NCI-H1417 treated with DMSO at 0.1 percent for 48 hours (cell line): ENCODE measurements at regions not wholly inside any gene's neighbourhood (a gene's known extent, or its start where the extent isn't known, plus 50 kb on each side); places are given as distances from the start of the nearest gene placed in this dataset.

ENCODE experiments used
- DNase-seq: peaks from one replicate; lab custom pipeline; 2025; lab: John Stamatoyannopoulos, UW

DNA sequence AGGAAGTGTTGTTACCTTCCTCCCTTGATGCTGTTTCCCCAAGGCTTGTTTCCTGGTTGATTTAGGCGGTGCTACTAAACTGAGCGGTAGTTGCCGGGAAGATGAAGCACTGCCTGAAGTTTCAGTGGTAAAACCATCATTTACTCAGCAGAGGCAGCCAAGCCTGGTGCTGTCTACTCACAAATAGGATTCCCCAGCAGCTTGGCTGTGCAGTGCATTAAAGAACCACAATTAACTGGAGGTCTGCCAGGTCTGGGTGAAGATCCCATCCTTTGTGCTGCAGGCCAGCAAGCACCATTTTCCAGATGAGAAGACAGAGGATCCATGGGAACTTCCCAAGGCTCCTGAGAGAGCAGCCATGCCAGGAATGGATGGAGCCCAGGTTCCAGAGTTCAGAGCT lies 231.9 kb upstream of the E2F8 start:
- no peak for DNase-seq

DNA sequence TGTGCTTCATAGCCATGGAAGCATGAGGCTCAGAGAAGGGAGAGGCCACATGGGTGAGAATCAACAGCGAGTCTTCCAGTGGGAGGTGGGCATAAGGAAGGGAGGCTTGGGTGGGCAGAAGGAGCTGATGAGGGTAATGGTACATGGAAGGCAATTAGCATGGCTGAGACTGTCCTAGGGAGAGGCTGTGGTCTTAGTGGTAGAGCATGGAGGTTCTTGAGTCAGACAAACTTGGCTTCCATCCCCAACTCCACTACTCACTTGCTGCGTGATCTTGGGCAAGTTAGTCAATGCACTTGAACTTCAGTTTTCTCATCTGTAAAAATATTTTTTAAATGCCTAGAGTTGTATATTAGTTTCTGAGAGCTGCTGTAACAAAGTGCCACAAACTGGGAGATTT lies 227.2 kb upstream of the E2F8 start:
- DNase-seq = no peak

DNA sequence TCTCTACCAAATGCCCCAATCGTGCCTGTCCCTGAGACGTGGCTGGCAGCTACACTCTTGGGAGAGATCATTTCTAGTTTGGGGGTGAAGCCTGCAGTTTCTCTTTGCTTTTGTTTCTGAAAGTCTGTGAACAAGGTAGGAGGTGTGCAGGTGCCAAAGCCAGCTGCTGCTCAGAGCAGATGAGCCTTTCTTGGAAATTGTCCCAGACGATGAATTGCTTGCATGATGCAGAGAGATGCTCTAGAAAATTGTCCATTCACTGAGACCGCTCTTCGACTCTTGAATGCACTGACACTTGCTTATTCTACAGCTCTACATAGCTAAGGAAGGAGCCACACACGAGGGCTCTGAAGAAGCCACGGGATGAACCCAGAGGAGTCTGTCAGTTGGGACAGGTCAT lies 225.6 kb upstream of the E2F8 start:
- no peak for DNase-seq

DNA sequence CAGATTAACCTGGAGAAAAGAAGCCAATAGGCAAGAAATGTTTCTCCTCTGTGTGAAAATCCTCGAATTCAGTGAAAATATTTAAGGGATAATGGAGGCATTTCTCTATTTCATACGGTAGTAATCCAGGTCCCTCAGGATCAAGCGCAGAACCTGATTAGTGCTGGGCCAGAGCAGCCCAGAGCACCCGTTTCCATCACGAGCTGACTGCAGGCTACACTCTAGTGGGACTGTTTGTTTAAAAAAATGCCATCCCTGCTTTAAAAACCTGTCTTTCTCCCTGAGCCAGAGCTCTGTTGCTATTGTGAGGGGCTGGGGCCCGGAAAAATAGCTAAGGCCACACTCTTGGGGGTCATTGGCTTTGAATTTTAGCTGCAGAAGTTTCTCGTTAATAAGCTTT lies 223.2 kb upstream of the E2F8 start:
- DNase-seq = no peak

DNA sequence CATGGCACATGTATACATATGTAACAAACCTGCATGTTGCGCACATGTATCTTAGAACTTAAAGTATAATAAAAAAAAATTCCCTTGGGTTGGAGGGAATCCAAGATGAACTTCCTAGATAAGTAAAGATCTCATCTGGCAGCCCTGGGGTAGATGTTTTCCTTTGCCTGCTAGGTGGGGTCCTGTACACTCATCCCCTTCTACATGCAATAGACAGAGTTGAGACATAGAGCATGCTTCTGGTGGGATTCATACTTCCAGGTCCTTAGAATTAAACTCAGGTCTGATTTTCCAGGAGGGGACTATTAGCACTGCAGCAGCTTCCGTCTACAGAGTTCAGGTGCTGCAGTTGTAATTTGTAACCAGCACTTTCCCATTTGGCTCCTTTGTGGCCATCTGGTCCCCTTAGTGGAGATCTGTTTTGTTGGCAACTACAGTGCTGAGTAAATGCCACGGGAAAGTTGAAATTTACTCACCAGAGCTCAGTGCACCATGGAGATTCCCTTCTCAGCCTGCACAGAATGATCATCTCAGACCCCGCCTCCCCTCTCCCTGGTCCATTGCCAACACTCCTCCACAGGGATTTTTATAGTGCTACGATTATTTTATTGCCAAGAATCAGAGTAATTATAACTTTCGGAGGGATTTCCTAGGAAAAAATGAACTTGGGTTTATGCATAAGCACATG lies 220.1 kb upstream of the E2F8 start:
- DNase-seq = no peak

DNA sequence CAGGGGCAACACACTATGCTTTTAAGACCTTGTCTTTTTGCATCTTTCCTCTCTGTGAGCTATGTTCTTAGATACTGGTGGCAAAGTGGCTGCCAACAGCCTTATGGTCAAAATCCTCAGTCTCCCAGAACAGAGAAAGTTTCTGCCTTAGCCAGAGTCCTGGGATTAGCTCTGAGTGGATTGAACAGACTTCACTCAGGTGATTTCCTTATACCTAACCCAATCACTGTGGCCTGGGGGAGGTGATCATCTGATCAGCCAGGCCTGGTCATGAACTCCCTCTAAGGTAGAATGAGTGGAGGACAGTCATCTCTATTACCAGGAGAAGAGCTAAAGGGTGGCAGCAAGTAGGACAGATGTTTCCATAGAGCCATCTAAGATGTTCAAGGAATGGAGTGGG lies 218.5 kb upstream of the E2F8 start:
- DNase-seq = no peak

DNA sequence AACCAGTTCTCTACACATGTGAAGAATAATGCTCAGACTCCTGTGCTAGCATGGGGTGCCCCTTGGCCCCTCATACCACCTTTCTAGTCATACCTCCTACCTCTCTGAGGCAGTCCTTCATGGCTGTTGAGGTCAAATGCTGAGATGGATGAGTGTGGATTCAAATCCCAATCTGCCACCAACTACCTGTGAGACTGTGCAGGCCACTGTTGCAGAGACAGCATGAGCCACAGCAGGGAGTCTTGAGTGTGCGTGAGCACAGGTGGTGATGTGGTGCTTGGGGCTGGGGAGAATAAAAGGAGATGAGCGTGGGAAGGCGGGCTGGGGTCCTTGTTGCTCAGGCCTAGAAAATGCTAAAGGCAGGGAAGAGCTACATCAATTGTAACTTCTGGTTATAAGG lies 218.0 kb upstream of the E2F8 start:
- DNase-seq = no peak

DNA sequence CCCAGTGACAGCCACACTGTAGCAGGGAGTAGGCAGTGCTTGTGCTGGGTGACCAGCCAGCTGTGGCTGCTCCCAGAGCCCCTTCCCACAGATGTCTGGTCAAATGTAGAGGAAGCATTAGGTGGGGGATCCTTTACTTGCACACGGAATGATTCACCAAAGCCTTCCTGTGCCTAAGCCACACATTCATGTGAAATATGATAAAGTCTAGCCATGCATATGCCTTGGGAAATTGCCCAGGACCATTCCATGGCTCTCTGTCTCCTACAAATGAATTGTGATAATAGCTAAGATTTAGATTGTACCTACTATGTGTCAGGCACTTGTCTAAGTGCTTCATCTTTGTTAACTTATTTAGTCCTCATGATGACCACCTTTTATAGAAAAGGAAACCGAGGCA lies 217.5 kb upstream of the E2F8 start:
- no peak for DNase-seq

DNA sequence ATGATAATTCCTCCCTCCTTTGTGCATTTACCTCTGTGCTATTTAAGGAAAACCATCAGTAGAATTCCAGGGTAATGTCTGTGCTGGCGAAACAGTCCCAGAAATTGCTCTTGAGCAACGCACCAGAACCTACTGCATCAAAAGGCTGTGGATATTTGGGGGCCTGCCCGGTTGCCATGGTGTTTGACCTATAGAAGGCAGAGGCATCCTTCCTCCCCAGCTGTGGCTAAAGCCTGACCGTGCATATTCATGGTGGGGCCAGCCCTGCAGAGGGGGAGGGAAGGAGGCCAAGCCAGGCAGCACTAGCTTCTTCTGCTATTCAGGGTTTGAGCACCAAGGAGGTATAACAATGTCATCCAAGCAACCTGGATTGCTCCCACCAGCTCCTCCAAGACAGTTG lies 215.0 kb upstream of the E2F8 start:
- DNase-seq = no peak

DNA sequence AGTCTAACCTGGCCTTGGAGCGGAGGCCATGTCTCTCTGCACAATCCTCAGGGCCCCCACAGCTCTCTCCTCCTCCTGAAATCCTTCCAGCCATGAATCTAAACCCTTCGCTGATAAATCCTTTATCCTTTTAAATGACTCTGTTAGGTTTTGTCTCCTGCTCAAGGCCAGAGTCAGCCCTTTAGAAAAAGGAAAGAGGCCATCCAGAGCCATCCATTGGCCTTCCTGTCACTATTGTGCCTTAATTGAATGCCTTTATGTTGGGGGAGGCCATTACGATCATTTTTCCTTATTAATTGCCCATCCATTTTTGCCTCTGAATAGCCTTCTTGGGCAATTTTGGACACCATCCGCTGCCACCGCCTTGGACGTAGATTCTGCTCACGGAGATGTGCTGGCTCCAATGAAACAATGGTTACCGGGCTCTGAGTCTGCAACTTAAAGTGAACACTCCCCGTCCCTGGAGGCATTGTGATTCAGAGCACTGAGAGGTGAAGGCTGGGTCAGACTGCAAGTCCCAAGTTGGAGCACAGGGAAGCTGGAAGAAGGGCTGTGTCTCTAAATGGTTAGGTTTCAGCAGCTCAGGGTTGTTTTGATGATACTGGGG lies 213.0 kb upstream of the E2F8 start:
- no peak for DNase-seq

DNA sequence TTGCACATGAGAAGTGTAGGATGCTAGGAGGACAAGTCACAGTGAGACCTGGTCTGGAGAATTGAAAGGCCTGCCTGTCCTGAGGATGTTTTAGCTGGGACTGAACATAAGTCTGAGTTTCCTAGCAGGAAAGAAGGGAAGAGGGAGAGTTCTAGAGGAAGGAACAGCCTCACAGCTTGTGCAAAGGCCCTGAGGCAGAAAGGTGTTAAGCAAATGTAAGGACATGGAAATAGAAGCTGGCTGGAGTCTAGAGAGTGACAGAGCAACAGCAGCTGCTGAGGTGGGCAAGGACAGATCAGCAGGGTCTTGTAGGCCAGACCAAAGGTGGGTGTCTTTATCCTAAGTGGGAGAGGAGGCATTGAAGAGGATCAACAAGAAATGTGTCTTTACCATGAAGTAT lies 210.9 kb upstream of the E2F8 start:
- DNase-seq = no peak

DNA sequence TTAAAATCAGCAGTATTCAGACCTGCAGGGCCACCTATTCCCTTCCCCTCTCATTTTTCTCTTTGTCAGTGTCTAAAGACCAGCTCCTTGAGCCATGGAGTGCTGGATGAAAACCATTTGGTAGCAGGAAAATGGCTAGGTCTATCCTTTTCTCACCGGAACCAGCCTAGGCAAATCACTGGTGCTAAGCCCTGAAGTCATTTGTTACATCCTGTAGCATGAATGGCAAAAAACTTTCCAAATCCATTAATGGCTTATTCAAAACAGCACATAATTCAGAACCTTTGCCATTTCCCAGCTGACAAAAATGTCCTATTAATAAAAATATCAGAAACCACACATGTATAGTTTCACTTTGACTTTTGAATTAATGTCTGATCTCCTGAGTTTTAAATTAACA lies 209.5 kb upstream of the E2F8 start:
- DNase-seq = no peak

DNA sequence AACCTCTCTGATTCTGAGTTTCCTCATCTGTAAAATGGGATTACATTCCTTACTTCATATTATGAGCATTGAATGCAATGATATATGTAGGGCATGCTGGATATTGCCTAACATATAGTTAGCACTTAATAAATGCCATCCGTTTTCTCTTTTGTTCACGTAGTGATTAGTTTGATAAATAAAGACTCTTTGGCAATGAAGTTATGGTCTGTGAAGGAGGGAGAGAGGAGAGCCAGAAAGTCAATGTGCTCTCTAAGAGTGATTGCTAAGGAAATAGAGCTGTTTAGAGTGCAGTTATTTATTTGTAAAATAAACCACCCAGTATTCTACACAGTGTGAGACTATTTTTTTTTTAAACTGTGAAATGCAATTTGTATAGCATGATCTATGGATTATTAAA lies 207.9 kb upstream of the E2F8 start:
- no peak for DNase-seq

DNA sequence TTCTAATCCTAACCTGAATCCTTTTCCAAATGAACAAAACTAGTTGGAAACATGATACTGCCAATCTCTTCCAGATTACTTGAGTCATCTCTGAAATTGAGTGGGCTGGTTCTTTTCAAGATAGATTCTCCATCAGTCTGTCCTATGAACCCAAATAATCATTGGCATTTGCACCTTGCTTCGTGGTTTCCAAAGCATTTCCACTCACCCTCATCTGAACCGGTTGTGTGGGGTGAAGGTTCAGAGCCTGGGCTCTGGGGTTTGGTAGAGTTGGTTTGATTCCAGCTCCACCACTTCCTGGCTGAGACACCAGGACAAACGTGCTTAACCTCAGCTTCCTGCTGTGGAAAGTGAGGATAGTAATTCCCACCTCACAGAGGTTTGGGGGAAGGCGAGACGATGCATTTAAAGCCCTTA lies 206.4 kb upstream of the E2F8 start:
- DNase-seq = no peak

DNA sequence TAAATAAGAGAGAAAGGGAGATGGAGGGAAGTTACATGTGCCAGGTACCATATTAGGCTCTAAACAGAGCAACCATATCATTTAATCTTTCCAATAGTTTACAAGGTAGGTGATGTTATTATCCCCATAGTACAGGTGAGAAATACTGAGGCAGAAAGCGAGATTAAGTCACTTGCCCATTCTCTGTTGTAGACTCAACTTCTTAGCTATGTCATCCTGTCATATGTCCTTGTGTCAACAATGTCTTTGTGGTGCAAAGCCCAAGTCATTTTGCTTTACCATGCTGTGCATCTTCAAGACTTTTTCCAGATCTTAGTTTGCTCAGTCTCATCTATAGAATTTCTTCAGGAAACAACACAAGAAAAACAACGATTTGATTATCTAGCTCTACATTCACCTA lies 205.0 kb upstream of the E2F8 start:
- no peak for DNase-seq

DNA sequence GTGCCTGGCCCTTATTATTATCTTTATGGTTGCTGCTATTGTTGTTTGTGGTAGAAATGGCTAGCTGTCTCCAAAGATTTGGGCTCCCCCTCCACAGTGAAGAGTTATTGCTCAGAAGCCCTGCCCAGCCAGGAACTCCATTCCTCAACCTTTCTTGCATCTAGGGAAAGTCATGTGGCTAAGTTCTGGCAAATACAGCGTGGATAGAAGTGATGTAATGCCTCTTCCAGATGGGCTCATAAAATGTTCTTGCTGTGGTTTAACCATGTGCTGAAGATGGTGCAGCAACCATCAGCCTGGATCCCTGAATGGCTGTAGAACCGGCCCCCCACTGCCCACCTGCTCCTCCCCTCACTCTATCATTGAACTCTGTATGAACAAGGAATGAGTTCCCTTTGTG lies 203.5 kb upstream of the E2F8 start:
- no peak for DNase-seq

DNA sequence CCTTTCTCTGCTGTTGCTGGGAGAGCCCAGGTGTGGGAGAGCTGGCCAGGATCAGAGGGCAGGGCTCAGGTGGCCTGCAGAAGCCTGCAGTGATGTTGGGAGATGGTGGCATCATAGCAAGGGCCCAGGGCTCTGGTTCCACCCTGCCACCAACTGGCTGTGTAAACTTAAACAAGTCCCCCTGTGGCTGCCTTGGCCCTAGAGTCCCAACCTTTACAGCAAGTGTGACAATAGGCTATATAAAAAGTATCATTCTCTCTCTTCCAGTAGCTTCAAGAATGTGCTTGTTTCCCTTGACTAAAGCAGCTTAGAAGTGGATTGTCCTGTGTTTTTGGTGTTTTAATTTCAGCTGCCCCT lies 201.8 kb upstream of the E2F8 start:
- DNase-seq = no peak

DNA sequence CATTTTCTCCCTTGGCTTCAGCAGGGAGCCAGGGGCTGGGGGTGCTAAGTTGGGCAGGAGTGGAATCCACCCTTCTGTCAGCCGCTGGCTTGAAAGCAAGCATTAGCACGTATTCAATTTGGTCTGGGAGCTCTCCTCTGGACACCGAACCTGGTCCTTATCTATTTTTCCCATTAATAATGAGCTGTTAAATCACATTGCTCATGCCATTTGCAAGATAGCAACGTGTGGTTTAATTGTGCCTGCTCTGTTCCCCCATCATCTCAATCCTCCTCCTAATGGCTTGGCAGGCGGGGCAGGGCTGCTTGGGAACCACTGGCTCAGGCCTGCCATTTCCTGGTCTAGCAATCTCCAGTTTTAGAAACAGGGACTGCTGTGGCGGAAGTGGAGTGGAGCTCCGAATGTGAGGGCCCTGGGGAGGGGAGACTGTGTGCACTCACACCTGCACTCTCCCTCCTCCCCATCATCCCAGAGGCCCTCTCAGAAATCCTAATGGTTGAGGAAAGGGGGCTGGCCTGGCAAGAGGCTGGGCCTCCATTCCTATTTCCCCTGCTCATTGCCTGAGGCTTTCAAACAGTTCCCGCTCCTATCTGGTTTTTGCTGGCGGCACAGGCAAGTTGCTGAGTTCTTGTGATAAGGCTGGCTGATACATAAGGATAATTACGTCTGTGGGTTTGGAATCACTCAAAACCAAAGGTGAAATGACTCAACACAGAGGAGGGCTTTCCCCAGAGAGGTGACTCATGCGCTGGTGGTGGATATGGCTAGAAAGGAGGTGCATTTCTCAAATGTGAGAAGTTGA lies 201.2 kb upstream of the E2F8 start:
- no peak for DNase-seq

DNA sequence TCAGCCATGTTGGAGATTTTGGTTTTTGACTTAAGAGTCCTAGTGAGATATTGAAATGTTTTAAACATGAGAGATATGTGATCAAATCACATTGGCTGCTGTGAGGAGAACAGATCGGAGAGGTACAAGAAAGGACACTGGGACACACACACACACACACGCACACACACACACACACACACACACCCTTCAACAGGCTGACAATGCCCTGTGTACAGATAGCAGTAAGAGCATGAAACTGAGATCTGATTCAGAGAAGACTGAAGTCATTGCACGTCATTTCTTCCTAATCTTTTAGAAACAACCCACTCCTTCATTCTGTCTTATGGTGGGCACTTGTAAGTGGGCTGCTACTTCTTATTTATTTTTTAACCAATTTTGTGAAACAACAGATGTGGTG lies 200.5 kb upstream of the E2F8 start:
- DNase-seq = no peak

DNA sequence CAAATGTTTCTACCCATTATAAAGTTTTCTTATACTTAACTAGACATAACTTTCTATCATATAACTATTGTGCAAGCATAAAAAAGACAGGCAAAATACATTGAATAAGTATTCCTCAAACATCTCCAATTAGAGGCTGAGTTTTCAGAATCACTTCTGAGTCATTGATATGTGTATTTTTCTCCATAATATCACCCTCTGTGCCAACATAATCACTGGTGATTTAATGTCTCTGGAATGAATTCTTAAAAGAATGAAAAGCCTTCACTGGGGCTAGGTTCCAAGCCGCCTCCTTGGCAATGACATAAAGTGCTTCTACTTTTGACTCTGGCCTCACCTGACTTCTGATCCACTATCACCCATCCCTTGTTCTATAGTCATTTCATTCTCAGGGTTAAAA lies 197.0 kb upstream of the E2F8 start:
- no peak for DNase-seq

DNA sequence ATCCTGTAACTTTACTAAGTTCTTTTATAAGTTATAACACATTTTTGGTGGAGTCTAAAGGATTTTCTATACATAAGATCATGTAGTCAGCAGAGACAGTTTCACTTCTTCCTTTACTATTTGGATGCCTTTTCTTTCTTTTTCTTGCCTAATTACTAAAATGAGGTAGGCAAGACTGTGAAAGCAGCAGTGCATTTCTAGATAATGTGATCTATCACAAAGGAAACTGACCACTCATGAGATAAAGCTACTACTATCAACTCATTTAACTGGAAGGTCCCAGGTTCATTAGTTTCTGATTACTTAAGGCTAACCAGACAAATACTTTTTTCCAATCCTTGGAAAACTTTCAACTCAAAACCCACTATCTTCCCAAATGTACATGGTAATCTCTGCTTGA lies 196.2 kb upstream of the E2F8 start:
- DNase-seq = no peak

DNA sequence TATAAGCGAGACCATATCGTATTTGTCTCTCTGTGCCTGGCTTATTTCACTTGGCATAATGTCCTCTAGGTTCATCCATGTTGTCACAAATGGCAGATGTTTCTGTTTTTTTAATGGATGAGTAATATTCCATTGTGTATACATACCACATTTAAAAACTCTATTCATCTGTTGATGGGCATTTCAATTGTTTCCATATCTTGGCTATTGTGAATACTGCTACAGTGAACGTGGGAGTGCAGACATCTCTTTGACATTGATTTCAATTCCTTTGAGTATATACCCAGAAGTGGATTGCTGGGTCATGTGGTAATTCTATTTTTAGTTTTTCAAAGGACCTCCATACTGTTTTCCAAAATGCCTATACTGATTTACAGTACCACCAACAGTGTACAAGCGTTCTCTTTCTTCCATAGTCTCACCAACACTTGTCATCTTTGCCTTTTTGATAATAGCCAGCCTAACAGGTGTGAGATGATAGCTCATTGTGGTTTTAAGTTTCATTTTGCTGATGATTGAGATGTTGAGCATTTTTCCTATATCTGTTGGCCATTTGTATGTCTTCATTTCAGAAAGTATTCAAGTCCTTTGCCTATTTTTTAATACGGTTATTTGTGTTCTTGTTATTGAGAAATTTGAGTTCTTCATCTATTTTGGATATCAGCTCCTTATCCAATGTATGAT lies 194.7 kb upstream of the E2F8 start:
- DNase-seq = no peak

DNA sequence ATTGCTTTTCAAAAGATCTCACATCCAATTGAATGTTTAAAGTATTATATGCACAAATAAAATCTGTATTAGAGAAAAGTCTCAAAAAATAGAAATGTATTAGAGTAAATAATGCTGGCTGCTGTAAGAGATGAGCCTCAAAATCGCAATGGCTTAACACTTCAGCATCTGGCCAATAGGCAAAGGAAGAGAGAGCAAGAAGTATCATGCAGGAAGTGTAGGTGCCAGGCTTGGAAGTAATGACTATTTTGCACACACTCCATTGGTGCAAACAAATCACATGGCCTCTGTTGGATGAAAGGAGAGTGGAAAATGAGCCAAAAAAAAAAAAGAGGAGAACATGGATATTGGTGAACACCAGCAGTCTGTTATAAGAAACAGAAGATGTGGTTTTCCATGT lies 193.0 kb upstream of the E2F8 start:
- DNase-seq = no peak
